ENCODE measurements at regions not wholly inside any gene's neighbourhood (a gene's known extent, or its start where the extent isn't known, plus 50 kb on each side); places are given as distances from the start of the nearest gene placed in this dataset.
"Not testable (repeated sequence)": the region's sequence is repeated elsewhere in the genome, so short reads cannot be mapped to it uniquely, and the experiment has no call there.

DNA sequence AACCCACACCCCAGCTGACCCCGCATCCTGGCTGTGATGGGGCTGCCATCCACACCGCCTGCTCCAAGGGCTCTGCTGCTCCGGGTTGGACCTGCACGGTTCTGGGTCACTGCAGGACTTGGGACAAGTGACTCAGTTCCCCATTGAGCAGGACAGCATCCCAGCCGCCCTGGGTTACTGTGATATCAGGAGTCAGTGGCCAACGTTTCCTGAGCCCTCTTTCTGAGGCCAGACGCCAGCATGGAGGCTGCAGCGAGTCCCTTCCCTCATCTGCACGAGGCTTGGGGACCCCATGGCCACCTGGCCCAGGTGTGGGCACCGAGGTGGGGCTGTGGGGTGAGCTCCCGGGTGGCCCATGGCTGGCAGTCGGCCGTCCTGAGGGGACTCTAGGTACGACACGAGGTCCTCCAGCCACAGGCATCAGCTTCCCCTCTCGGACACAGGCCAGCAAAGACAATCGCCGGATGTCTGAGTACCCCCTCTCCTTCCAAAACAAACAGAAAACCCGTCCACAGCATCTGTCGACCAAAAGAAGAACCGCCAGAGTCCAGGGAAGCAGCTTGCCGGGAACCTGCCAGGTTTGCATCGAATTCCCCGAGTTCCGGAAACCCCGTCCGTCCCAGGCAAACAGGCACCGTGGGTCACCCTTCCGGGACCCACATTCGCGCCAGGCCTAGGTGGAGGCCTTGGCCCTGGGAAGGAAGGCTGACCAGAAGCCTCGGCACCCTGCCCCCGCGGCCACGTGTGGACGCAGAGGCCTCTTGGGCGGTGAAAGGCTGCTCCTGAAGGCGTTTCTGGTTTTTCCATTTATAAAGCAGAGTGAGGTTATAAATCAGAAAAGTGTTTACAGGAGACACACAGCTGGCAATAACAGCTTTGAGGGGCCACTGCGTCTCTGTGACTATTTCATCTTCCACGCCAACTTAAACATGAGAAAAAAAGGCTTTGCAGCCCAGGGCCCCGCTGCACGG is 136.0 kb downstream of the FAM53A start:
- H3K27me3 ChIP-seq, result no peaks in the 10 kb centered on the region
- intact Hi-C loops (cut with DNase I), result no loop called here
- peak; percentile 25 to 72 (median 41) for DNase-seq
- 59 to 67% (median 64%) methylated on average over 25 to 42 of the region's 42 CpGs for WGBS, 4 donors
- no peaks in the 10 kb centered on the region for H3K4me1 ChIP-seq (replicated peaks in 1 of 2)
- H3K36me3 ChIP-seq (replicated peaks in 1 of 2), result no peaks in the 10 kb centered on the region
- peak overlapping the region in 1 of 4 donors; percentile 23 for H3K4me3 ChIP-seq
- no peaks in the 10 kb centered on the region for H3K9me3 ChIP-seq (replicated peaks in 1 of 3)
- TF ChIP-seq, protein P1, sequence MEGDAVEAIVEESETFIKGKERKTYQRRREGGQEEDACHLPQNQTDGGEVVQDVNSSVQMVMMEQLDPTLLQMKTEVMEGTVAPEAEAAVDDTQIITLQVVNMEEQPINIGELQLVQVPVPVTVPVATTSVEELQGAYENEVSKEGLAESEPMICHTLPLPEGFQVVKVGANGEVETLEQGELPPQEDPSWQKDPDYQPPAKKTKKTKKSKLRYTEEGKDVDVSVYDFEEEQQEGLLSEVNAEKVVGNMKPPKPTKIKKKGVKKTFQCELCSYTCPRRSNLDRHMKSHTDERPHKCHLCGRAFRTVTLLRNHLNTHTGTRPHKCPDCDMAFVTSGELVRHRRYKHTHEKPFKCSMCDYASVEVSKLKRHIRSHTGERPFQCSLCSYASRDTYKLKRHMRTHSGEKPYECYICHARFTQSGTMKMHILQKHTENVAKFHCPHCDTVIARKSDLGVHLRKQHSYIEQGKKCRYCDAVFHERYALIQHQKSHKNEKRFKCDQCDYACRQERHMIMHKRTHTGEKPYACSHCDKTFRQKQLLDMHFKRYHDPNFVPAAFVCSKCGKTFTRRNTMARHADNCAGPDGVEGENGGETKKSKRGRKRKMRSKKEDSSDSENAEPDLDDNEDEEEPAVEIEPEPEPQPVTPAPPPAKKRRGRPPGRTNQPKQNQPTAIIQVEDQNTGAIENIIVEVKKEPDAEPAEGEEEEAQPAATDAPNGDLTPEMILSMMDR (IDR thresholded peaks at IDR 0.05), result no peak
- no peak for TF ChIP-seq POLR2A (IDR thresholded peaks at IDR 0.05)
- H3K27ac ChIP-seq, result peak overlapping the region in 1 of 5 donors; percentile 48

- no peaks in the 10 kb centered on the region for H3K27me3 ChIP-seq
- no peaks in the 10 kb centered on the region for H3K4me1 ChIP-seq (replicated peaks in 1 of 2)
- no peaks in the 10 kb centered on the region for H3K9me3 ChIP-seq (replicated peaks in 1 of 3)
- no peak for DNase-seq
- no peak overlapping the region for H3K4me3 ChIP-seq
- H3K27ac ChIP-seq, result peak overlapping the region in 1 of 5 donors; percentile 48
- H3K36me3 ChIP-seq (replicated peaks in 1 of 2), result no peaks in the 10 kb centered on the region
- no peak for TF ChIP-seq POLR2A (IDR thresholded peaks at IDR 0.05)
- TF ChIP-seq, protein P1 (IDR thresholded peaks at IDR 0.05), result no peak
- 59 to 71% (median 65%) methylated on average over 11 to 19 of the region's 19 CpGs for WGBS, 4 donors
- intact Hi-C loops (cut with DNase I), result no loop called here
Measured at GRCh38 chr4:1547131-1547855, 136.8 kb downstream of the FAM53A start.

DNA sequence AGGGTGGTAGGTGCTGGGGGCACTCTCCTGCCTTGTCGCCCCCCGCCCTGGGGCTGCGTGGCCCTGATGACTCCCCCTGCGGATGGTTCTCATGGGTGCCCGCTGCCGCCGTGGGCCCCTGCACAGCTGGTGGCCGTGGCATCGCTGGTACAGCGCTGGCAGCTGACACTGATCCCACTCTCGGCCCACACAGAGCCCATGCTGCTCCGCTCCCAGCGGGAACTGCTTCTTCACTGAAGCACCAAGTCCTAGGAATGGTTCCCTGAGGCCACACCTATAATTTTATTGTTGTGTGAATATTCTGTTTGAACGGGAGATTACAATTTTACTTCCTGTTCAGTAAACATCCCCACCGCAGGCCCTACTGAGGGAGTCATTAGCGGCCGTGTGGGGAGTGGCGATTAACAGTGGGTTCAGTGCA is 138.6 kb upstream of the NKX1-1 start:
- H3K27me3 ChIP-seq, result no peaks in the 10 kb centered on the region
- intact Hi-C loops (cut with DNase I), result no loop called here
- peak in 1 of 2 donors; percentile 17 for TF ChIP-seq POLR2A (IDR thresholded peaks at IDR 0.05)
- TF ChIP-seq, protein P1 (IDR thresholded peaks at IDR 0.05), result no peak
- no peaks in the 10 kb centered on the region for H3K4me1 ChIP-seq (replicated peaks in 1 of 2)
- no peaks in the 10 kb centered on the region for H3K9me3 ChIP-seq (replicated peaks in 1 of 3)
- peak overlapping the region in 1 of 5 donors; percentile 40 for H3K27ac ChIP-seq
- no peak overlapping the region for H3K4me3 ChIP-seq
- no peaks in the 10 kb centered on the region for H3K36me3 ChIP-seq (replicated peaks in 1 of 2)
- WGBS, 4 donors, result 43 to 78% (median 69%) methylated on average over 4 to 18 of the region's 18 CpGs
- DNase-seq, result no peak

- intact Hi-C loops (cut with DNase I); H3K9me3 ChIP-seq (replicated peaks in 1 of 3); H3K36me3 ChIP-seq (replicated peaks in 1 of 2); H3K4me3 ChIP-seq; H3K4me1 ChIP-seq (replicated peaks in 1 of 2); DNase-seq; H3K27me3 ChIP-seq: not testable (repeated sequence)
- 71 to 90% (median 83%) methylated on average over 10 to 21 of the region's 21 CpGs for WGBS, 4 donors
- peak overlapping the region in 1 of 5 donors; percentile 40 for H3K27ac ChIP-seq
Measured at GRCh38 chr4:1544435-1544834, 138.2 kb upstream of the NKX1-1 start.
